ENCODE measurements at regions not wholly inside any gene's neighbourhood (a gene's known extent, or its start where the extent isn't known, plus 50 kb on each side); places are given as distances from the start of the nearest gene placed in this dataset.

- 27% methylated on average over 2 of the region's 2 CpGs for WGBS (ENCODE audit: low lambda C conversion rate)
- no peak overlapping the region for H3K27ac ChIP-seq (ENCODE audit: extremely low read length, insufficient read depth, low read length)
- FAIRE-seq = no peak
- TF ChIP-seq FUBP1 (CRISPR knock-in tag; IDR thresholded peaks at IDR 0.05; ENCODE audit: borderline replicate concordance) (no peak), PBX3 (CRISPR knock-in tag; IDR thresholded peaks at IDR 0.05; ENCODE audit: borderline replicate concordance) (no peak), ZBTB7A (CRISPR knock-in tag; IDR thresholded peaks at IDR 0.05) (no peak), ZBTB7B (CRISPR knock-in tag; IDR thresholded peaks at IDR 0.05) (no peak), ZBTB34 (CRISPR knock-in tag; IDR thresholded peaks at IDR 0.05) (no peak), DBP (CRISPR knock-in tag; IDR thresholded peaks at IDR 0.05; ENCODE audit: not compliant biosample characterization) (no peak), ZNF710 (CRISPR knock-in tag; IDR thresholded peaks at IDR 0.05; ENCODE audit: borderline replicate concordance) (no peak), JUN (CRISPR knock-in tag; IDR thresholded peaks at IDR 0.05) (0 out of 2 replicates have a peak, but pooled peaks have one; percentile 75), TERF1 (CRISPR knock-in tag; IDR thresholded peaks at IDR 0.05) (no peak), DNMT3B (CRISPR knock-in tag; conservative IDR thresholded peaks at IDR 0.05) (no peak), ELF3 (CRISPR knock-in tag; IDR thresholded peaks at IDR 0.05) (no peak; the same call in 1 of the 2 replicates), ZNF382 (CRISPR knock-in tag; IDR thresholded peaks at IDR 0.05; ENCODE audit: borderline replicate concordance) (no peak), ZNF777 (CRISPR knock-in tag; IDR thresholded peaks at IDR 0.05) (no peak), ZNF879 (CRISPR knock-in tag; IDR thresholded peaks at IDR 0.05) (no peak), GLI4 (CRISPR knock-in tag; IDR thresholded peaks at IDR 0.05; ENCODE audit: borderline replicate concordance) (no peak)
These were observed 100.0 kb upstream of the NRIP1 start for GRCh38 chr21:15164678-15165303.

More at GRCh38 chr21:15164678-15165303, 100.0 kb upstream of the NRIP1 start:
- Histone ChIP-seq H3K4me1 (ENCODE audit: insufficient read depth, low read length) (peaks cover 19% of the 10 kb centered on the region), H3K4me3 (replicated peaks in 1 of 3; ENCODE audit: insufficient read depth in 1 of 3, low read depth in 2 of 3, low read length in 3 of 3) (no peak overlapping the region), H3K9ac (ENCODE audit: insufficient read depth, low read depth, low read length) (no peak overlapping the region), H3K36me3 (replicated peaks in 1 of 2; ENCODE audit: control insufficient read depth in 1 of 2, insufficient read depth in 2 of 2, low read length in 2 of 2) (no peaks in the 10 kb centered on the region), H2AFZ (ENCODE audit: low read length) (no peak overlapping the region), H3K9me3 (ENCODE audit: low read length) (no peaks in the 10 kb centered on the region), H3K27me3 (ENCODE audit: control insufficient read depth in 1 of 2, insufficient read depth in 2 of 2, low read length in 2 of 2) (no peaks in the 10 kb centered on the region; a peak in 1 of 5 replicates), H3K79me2 (ENCODE audit: insufficient read depth, low read length) (no peaks in the 10 kb centered on the region), H3K4me2 (ENCODE audit: low read depth, low read length) (no peak overlapping the region), H4K20me1 (ENCODE audit: insufficient read depth, low read length) (no peaks in the 10 kb centered on the region)
- POLR2A ChIA-PET = interaction anchor here (0.6 to 2.0 kb wide), 5 partner anchors 25 to 288 kb away, joined by 3 to 14 read pairs (median 3); partner anchors contain the start of gene NRIP1
- CTCF ChIA-PET (ENCODE audit: low intra/inter-chr PET ratio, low total read pairs) = no interaction called here
- ATAC-seq = peak; percentile 60; the same call in 2 of the 3 replicates
- peak; percentile 49 for DNase-seq (ENCODE audit: low spot score)
- in situ Hi-C loops (cut with HindIII; ENCODE audit: extremely low pct_ligation_motif_present, low pct_unique_long_range_greater_than_20kb) (no loop called here), intact Hi-C loops (cut with micrococcal nuclease; ENCODE audit: unreplicated experiment) (loop anchor here (1.0 kb wide), 1 partner anchor 24 kb away; no protein-coding TSS in a partner anchor)
- no TSS peak for BruUV-seq (replicated peaks)
